ENCODE measurements at regions not wholly inside any gene's neighbourhood (a gene's known extent, or its start where the extent isn't known, plus 50 kb on each side); places are given as distances from the start of the nearest gene placed in this dataset.

DNA sequence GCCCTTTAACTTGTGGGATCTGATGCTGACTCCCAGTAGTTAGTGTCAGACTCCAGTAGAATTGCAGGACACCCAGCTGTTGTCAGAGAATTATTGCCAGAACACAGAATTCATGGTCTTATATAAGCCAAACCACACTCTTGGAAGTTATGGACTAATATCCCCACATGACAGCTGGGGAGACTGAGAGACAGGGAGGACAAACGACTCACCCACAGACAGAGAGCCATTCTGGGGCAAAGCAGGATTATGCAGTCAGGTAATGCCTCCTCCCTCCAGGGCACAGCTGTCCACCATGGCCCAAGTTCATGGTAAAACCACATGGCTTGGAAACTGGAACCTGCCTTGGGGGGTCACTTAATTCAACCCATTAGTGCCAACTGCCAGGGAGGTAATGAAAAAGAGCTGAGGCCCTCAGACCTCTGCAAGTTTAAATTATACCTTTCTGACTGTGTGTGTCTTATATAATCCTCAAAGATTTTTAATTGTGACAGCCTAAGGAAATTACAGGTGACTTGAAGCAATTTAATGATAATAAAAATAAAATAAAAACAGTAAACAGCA, 299.5 kb downstream of the BUD13 start:
- DNase-seq (ENCODE audit: low spot score): no peak

DNA sequence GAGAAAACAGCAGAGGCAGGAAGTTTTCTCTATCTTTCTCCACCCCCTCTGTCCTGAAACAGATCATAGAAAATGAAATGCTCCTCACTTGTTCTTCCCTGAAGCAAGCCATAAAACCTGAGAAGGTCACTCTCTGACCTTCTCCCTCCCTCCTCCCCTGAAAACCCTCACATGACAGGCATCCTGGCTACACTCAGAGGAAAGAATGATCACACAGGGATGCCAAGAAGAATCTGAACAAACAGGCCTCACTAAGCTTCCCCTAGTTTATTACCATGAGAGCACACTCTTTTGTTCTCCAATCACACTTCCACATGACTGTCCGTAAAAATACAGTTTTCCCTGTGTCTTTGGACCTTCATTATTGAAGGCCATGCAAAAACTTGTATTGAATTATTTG, 300.1 kb downstream of the BUD13 start:
- DNase-seq (ENCODE audit: low spot score): no peak

DNA sequence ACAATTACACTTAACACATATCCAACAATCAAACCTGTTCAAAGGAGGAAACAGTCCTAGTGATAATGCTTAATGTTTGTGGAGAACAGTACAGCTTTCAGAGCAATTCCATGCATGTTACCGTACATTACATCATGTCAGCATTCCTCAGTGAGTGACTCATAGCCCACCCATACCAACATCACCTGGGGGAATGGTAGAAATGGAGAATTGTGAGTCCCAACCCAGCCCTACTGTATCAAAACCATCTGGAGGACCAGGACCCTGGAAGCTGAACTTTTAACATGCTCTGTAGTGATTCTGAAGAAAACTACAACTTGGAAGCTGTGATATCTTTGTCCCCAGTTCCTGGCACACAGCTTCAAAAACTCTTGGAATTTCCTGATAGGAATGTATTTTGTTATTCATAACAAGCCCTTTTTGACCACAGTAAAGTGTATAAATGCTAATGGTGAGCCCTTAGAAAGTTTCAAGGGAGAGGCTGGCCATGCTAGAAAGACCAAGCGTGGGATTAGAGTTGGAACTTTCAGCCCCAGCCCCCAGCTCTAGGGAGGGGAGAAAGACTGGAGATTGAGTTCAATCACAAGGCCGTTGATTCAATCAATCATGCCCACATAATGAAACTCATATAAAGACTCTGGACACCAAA, 301.1 kb downstream of the BUD13 start:
- DNase-seq (ENCODE audit: low spot score): no peak

GRCh38 chr11:116468699-116469098, 304.1 kb downstream of the BUD13 start:
- DNase-seq (ENCODE audit: low spot score): no peak

DNA sequence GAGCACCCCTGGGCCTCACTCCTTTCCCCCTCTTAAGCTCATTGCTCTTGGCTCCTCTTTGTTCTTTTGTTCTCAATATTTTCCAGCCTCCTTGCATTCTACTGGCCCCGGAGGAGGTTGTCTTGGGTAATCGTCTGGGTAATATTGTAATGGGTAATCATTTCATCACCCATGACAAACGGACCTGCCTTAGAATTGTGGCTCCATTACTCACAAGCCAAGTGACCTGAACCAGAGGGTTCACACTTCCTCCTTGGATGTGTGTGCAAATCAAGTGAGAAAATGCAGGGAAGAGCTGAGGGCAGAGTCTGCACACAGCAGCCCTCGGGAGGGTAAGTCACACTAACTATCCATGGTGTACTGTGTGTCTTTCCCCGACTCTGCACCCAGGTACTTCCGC, 305.0 kb downstream of the BUD13 start:
- no peak for DNase-seq (ENCODE audit: low spot score)

- DNase-seq (ENCODE audit: low spot score): no peak
These were observed 306.0 kb downstream of the BUD13 start for GRCh38 chr11:116466801-116467200.

GRCh38 chr11:116466191-116466590, 306.6 kb downstream of the BUD13 start:
- DNase-seq (ENCODE audit: low spot score): peak; percentile 27

- DNase-seq (ENCODE audit: low spot score): no peak
These were observed 307.7 kb downstream of the BUD13 start for GRCh38 chr11:116465056-116465455.

GRCh38 chr11:116461789-116462188, 311.0 kb downstream of the BUD13 start:
- DNase-seq (ENCODE audit: low spot score): no peak

- DNase-seq (ENCODE audit: low spot score): no peak
These were observed 312.4 kb downstream of the BUD13 start for GRCh38 chr11:116460156-116460920.

DNA sequence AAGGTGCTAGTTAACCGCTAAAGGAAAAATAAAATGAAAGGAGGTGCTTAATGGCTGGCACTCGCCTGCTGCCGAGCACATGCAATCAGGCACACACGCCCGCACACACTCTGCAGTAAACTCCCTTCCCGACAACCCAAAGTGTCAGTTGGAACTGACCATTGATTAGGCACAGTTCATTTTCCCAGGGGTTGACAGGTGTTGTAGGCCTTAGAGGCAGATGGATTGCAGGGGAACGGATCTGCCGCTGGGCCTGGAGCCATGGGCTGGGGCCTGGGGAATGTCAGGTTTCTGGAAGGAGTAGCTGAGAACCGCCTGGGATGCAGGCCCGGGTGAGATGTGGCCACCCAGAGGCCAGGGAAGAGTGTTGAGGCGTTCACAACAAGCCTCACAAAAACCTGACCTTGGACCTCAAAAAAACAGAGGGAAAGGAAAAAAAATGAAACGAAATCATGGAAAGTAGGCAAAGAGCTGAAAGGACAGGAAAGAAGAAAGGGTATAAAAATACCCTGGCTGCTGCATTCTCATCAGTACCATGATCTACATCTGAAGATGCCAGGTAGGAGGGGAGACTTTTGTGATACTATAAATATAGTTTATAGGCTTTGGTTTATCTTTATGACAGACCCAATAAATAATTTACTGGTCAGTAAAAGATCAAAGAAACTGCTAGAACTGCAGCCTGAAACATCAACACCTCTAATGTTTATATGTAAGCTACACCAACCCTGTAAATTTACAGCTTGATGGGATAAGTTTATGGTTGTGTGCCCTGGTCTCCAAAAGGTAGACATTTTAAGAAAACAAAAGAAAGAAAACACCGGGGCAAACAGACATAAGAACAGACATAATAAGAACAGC, 313.4 kb downstream of the BUD13 start:
- DNase-seq (ENCODE audit: low spot score): no peak

GRCh38 chr11:116458546-116458945, 314.2 kb downstream of the BUD13 start:
- DNase-seq (ENCODE audit: low spot score): no peak

DNA sequence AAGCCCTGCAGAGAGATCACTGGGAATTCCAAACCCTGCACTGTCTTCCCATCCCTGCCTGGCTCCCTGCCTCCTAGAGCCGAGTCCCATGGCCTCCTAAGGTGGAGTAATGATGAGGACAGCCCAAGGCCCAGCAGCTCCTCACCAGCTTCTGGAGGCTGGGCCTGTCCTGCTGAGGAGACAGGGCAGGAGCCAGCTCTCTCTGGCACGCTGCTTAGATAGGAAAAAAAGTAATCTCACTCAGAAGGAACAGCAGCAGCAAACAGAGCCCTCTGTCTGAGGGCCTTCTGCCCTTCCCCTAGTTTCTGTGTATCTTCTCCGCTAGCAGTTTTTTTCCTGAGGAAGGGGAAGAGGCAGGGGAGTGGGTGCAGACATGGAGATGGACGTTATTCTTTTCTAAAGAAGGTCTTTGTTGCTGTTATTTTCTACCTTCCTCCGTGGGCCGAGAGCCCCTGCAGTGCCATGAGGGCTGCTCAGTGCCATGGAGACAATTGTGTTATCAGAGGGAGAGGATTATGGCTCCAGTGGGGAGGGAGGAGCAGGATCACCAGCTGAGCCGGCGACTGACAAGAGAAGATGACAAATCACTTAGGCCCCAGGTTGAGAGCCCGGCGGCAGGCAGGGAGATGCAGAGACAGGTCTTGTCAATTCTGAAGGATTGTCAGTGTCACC, 315.3 kb downstream of the BUD13 start:
- DNase-seq (ENCODE audit: low spot score): no peak

DNA sequence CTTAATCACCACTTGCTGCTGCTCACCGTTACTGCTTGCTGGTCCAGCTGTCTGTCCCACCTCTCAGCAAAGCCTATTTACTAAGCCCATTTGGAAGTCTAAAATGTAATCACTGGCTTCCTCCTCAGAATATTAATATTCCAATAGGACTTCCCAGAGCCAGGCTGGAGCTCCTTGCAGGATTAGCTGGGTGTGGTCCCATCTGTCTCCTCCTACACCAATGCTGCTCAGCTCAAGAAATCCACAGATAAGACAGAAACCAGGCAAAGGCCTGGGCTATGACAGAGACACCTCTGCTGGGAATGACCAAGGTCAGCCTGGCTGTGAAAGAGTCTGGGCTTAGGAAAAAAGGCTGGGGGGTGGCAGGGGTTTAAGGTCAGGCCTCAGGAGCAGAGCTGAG, 317.8 kb downstream of the BUD13 start:
- DNase-seq (ENCODE audit: low spot score): no peak

DNA sequence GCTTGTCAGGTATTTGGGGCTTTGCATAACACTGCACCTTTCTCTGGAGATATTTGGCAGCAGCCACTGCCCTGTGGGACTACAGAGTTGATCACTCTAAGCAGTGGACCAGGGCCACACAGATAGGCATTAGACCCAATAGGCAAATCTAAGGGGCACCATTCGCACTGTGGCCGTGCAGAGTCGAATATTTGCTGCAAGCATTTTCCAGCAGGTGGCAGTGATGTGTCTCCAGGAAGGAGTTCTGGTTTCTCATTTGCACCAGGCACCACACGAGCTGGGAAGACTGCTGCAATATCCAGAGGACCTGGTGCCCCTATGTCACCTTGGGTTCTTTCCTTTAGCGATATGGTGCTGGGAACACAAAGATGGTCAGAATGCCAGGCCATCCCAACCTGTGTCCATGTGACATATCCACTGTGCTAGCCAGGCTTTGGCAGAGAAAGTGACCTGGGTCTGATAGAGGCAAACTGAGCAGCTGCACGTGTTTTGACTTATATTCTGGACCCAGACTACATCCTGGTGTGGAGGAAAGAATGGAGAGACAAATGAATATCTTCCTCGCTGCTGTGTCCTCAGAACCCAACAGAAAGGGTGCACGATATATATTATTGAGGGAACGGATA, 318.7 kb downstream of the BUD13 start:
- DNase-seq (ENCODE audit: low spot score): peak; percentile 31

- no peak for DNase-seq (ENCODE audit: low spot score)
These were observed 320.3 kb downstream of the BUD13 start for GRCh38 chr11:116452461-116452860.

GRCh38 chr11:116449522-116449921, 323.3 kb downstream of the BUD13 start:
- no peak for DNase-seq (ENCODE audit: low spot score)

DNA sequence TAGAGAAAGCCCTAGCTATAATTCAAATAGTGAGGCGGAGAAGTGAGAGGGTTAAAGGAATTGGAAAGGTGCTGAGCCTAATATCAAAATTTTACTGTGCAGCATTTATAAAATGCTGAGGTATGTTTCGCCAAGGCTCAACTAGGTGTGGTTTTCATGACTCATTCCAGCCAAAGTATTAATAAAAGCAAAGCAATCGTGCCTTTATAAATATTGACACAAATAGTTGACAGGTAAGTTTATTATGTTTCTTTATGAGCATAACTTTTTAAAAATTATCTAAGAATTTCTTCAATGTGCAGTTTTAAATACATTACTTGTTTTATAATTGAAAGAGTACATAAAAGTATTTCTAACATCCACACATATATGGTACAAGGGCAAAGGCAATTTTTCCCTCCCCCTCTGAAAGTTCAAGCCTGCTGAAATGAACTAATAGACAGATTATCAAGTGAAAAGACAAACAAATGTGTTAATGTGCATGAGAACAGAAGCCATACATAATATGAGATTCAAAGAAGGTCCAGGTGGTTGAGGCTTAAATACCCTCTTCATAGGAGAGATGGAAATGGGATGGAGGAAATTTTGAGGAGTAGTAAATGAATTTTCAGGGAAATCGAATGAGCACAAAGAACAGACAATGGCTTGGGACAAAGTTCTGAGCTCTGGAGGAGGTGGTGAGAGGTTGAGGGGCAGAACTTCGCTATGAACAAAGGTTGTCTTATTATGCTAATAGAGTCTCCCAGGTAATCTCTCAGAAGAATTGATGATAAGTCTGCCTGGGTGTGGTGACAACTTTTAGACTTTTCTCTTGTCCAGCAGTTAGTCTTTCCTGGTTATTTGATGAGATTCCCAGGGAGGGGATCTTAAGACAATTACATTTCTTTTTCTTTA, 326.5 kb downstream of the BUD13 start:
- no peak for DNase-seq (ENCODE audit: low spot score)

- no peak for DNase-seq (ENCODE audit: low spot score)
These were observed 327.4 kb downstream of the BUD13 start for GRCh38 chr11:116445108-116446047.
